Skin of body (tissue), 1 donor: ENCODE measurements at regions not wholly inside any gene's neighbourhood (a gene's known extent, or its start where the extent isn't known, plus 50 kb on each side); places are given as distances from the start of the nearest gene placed in this dataset.

Experiments used
- DNase-seq: peaks from one replicate; lab custom pipeline; 2025; lab: John Stamatoyannopoulos, UW

GRCh38 chr7:8378349-8379019 lies 54.9 kb upstream of the NXPH1 start:
- DNase-seq: no peak

GRCh38 chr7:8379264-8379663 lies 54.1 kb upstream of the NXPH1 start:
- no peak for DNase-seq

GRCh38 chr7:8380130-8380529 lies 53.3 kb upstream of the NXPH1 start:
- DNase-seq: no peak

- DNase-seq: peak; percentile 91
Observed at GRCh38 chr7:8382004-8382730, 51.2 kb upstream of the NXPH1 start.
